CD4-positive, alpha-beta T cell treated with Interleukin-12 subunit alpha and Interleukin-12 subunit beta, for 1 hour (primary cell): ENCODE measurements at regions not wholly inside any gene's neighbourhood (a gene's known extent, or its start where the extent isn't known, plus 50 kb on each side); places are given as distances from the start of the nearest gene placed in this dataset.

ENCODE experiments used
- DNase-seq: peaks from one replicate; pipeline ENCODE4 v3.0.0-alpha.2; 2020

DNA sequence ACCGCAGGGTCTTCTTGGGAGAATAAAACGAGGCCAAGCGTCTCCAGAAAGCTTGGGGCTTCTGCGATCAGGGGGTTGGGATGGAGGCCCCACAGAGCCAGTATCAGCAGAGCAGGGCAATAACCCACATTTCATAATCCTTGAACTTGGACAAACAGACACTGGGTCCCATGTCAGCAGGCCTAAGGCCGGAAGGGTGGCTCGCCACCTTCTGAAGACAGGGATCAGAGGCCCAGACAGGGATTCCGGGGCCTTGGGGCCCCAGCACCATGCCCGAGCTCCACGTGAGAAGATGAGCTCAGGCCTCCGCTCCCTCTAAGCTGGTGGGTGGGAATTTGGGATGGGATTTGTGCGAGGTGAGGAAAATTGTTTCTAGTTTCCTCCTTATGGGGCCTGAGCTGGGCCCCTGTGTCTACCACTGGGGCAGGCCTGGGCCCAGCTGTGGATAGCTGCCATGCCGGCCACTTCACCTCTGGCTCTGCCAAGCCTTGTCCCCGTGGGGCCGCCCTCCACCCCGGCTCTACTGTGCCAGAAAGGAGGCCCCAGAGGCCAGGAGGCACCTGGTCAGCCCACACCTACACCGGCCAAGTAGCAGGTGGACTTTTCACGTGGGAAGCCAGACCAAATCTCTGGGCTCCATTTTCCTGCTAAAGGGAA, 67.2 kb upstream of the DLK1 start:
- DNase-seq = no peak

DNA sequence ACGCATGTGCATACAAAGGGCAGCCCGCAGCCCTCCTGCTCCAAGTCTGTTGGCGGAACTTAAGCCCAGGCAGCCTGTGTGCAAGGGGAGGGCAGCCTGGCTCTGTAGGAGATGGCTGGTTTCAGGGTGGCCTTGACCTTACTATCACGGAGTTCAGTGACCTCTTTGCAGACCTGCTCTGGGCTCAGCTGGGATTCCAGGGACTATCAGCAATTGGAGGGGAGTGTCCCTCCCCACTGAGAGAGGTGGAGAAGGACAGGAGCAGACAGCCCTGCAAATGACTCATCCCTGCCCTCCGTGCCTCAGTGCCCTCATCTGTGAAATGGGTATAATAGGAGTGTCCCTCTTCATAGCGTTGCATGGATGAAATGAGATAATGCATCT, 66.2 kb upstream of the DLK1 start:
- no peak for DNase-seq

- DNase-seq = no peak
Measured at GRCh38 chr14:100660882-100661635, 65.6 kb upstream of the DLK1 start.

- DNase-seq = peak; percentile 59
Measured at GRCh38 chr14:100662879-100663760, 63.6 kb upstream of the DLK1 start.

DNA sequence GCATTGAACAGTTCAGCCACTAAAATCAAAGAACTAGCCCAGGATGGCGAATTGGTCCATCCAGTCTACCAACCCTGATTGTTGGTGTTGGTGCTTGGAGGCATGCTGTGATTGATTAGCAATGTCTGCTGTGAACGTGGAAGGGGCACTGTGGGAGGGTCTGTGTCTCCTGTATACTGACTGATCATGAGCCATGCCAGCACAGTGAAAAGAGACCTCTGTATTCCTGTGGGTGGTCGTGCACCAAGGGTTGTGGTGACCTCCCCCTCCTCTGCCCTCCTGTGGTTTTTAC, 63.0 kb upstream of the DLK1 start:
- DNase-seq = no peak

GRCh38 chr14:100664231-100664630, 62.5 kb upstream of the DLK1 start:
- DNase-seq = no peak

- no peak for DNase-seq
Measured at GRCh38 chr14:100664841-100665510, 61.7 kb upstream of the DLK1 start.

- no peak for DNase-seq
Measured at GRCh38 chr14:100665511-100666032, 61.1 kb upstream of the DLK1 start.

GRCh38 chr14:100666403-100666802, 60.3 kb upstream of the DLK1 start:
- DNase-seq = no peak

DNA sequence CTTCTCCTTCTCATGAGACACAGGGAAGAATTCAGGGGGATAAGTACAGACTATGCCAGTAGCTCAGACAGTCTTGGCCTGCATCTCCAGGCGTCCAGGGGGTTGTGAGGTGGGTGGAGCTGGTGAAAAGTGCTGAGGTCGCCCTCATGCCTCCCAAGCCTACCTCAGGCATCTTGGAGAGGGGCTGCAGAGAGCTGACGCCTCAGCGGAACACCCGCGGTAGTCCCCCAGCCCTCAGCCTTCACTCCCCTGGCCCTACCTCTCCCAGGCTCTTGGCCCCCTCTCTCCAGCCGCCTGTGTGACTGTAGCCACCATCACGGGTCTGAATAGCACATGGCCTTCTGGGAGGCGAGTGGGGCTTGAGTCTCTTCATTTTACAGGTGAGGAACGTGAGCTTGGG, 59.8 kb upstream of the DLK1 start:
- DNase-seq = no peak

DNA sequence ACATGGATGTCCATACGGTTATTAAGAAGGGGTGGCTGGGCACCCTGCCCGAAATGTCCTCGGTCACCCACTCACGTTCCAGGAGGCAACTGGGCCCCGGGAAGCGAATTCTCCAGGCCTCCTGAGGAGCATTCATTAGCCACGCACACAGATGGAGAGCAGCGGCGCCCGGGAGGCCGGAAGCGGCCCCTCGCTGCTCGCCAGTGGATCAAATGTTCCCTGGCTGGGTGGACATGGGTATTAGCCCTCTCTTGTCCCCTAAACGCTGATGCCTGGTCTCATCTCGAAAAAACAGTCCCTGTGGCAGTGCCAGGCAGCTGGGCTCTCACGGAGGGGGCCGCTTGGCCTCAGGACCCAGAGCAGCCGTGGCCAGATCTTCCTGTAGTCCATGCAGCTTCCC, 59.0 kb upstream of the DLK1 start:
- no peak for DNase-seq

DNA sequence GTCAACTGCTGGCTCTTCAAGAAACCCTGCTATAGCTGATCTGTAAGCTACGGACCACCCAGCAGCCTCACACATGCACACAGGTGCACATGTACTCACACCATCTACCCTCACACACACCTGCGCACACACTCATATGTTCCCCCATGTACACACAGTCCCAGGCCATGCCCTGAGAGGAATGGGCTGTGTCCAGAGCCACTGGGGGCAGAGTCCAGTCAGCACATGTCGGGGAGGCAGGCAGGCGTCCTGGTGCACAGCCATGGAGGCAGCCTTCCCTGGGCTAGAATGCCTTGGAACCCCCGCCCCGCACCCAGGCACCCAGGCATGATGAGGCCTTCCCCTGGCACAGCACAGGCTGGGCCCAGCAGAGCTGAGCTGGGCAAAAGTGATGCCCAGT, 58.3 kb upstream of the DLK1 start:
- DNase-seq = no peak

GRCh38 chr14:100669011-100669412, 57.7 kb upstream of the DLK1 start:
- DNase-seq = no peak

DNA sequence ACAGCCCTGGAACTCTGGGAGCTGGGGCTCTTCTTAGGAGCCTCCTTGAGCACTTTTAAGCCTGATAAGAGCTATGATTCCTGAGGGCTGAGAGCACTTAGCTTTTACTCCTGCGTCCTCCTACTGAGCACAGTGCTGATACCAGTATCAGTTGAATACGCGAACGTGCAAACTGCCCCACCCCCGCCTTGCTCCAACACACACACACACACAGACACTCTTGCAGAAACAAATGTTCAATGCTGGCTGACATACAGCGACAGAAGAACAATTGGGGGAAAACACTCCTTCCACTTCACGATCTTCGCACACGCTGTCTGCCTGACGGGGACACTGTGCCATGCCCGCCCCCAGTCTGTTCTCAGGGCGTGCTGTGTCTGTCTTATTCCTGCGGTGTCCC, 57.2 kb upstream of the DLK1 start:
- DNase-seq = no peak

DNA sequence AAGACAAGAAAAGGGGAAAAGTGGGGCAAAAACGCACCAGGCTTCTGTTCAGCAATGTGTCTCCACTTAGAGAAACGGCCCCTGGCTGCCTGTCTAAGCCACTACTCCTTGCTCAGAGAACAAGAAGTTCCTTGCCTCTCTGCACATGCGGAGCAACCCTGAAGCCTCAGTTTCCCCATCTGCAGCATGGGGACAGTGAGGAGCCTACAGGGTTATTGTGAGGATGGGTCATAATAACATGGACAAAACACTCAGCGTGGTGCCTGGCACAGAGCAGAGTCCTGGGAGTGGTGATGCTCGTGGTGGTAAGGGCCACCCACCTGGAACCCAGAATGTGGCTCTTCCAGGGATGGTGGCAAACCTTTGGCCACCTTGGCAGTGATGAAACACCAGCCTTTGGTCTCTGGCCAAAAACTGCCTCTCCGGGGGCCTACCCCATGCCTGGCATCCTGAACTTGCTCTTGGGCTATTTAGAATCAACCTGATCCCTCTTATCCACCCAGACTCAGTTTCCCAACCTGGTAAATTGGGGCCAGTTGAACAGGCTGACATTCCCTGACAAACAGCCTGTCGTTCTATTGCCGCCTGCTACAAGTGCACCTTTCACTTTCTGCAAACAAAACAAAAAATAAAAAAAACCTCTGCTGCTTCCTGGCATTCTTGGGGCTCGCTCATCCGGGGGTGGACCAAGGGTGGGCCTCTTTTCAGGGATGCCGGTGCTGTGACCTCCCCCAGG, 56.5 kb upstream of the DLK1 start:
- DNase-seq = no peak

GRCh38 chr14:100670753-100671049, 56.0 kb upstream of the DLK1 start:
- DNase-seq = no peak

DNA sequence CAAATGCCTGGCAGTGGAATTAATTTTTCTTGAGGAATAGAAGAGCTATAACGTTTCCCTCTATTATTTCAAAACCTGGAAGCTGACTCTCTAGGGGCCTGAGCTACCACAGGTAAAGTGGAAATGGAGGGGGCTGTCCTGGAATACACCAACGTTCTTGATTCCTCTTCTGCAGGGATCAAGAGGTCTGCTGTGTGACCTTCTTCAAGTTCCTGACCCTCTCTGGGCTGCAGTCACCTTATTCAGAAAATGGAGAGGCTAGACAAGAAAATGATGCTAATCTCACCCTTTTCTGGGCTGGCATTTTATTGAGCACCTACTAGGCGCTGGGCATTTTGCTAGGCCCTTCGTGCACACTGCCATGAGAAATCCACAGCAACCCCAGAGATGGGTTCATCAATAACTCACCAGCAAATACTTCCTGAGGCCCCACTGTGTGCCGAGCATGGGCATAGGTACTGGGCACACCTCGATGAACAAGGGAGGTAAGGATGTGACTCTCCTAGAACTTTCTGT, 55.2 kb upstream of the DLK1 start:
- no peak for DNase-seq

- DNase-seq = no peak
Measured at GRCh38 chr14:100671906-100672305, 54.8 kb upstream of the DLK1 start.

DNA sequence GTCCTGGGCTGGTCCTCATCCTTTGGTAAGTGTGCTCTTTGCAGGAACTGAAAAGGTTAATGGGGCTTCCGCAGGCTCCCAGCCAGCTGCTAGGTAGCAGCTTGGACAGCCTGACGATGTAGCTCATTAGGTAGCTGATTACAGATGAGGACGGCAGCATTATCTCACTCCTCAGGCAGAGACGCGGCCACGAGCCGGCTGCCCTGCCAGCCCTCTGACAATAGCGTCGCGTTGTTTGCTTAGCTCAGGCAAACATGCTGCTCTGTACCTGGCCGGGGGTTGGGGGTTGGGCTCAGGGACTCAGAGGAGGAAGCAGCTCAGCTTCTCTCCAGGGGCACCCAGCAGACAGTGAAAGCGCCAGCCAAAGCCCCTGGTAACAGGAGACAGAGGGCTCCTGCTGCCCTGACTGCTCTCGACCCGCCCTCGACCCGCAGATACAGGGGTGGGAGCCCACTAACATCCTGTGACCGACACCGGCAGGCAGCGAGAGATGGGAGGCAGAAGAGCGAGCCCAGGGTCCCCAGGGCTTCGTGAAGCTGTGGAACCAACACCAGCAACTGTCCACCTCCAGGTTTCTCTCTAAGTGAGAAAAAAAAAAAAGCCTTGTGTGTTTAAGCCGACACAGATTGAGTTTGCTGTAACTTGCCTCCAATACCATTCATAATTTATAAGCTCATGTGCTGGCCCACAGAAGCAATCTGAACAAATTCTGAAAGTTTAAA, 53.4 kb upstream of the DLK1 start:
- no peak for DNase-seq

GRCh38 chr14:100673807-100674154, 52.9 kb upstream of the DLK1 start:
- DNase-seq = no peak

- no peak for DNase-seq
Measured at GRCh38 chr14:100674428-100674827, 52.3 kb upstream of the DLK1 start.
